ENCODE measurements at regions not wholly inside any gene's neighbourhood (a gene's known extent, or its start where the extent isn't known, plus 50 kb on each side); places are given as distances from the start of the nearest gene placed in this dataset.

GRCh38 chr1:30106125-30106524 lies 617.3 kb downstream of the MATN1 start:
- no peak overlapping the region for H3K4me3 Mint-ChIP-seq
- no peaks in the 10 kb centered on the region for H3K36me3 Mint-ChIP-seq (ENCODE audit: low read depth)
- H3K27ac Mint-ChIP-seq, result no peak overlapping the region
- peaks cover 14% of the 10 kb centered on the region for H3K4me1 Mint-ChIP-seq
- no peaks in the 10 kb centered on the region for H3K9me3 Mint-ChIP-seq
- H3K27me3 Mint-ChIP-seq (ENCODE audit: low read depth), result peaks cover 71% of the 10 kb centered on the region
- peak; percentile 59 to 66 (median 59) for TF ChIP-seq CTCF (IDR thresholded peaks at IDR 0.05; ENCODE audit: unreplicated experiment in 3 of 3)

DNA sequence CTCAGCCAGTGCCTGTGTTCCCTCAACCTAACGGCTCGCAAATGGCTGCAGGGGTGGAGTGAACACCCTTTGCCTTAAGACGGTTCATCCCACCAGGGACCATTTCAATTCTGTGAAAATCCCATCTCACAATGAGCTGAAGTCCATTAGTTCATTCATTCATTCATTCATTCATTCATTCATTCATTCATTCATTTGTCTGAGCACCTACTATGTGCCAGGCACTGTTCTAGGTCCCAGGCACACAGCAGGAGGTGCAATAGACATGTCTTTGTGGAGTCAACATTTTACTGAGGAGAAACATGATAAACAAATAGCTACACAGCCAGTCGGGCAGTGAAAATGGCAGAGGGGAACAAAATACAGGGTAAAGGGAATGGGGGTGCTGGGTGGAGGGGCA lies 618.8 kb downstream of the MATN1 start:
- no peak for TF ChIP-seq CTCF (IDR thresholded peaks at IDR 0.05; ENCODE audit: unreplicated experiment in 3 of 3)
- H3K4me1 Mint-ChIP-seq, result peaks cover 4% of the 10 kb centered on the region
- peaks cover 64% of the 10 kb centered on the region for H3K27me3 Mint-ChIP-seq (ENCODE audit: low read depth)
- H3K9me3 Mint-ChIP-seq, result no peaks in the 10 kb centered on the region
- no peak overlapping the region for H3K4me3 Mint-ChIP-seq
- no peak overlapping the region for H3K27ac Mint-ChIP-seq
- H3K36me3 Mint-ChIP-seq (ENCODE audit: low read depth), result no peaks in the 10 kb centered on the region

DNA sequence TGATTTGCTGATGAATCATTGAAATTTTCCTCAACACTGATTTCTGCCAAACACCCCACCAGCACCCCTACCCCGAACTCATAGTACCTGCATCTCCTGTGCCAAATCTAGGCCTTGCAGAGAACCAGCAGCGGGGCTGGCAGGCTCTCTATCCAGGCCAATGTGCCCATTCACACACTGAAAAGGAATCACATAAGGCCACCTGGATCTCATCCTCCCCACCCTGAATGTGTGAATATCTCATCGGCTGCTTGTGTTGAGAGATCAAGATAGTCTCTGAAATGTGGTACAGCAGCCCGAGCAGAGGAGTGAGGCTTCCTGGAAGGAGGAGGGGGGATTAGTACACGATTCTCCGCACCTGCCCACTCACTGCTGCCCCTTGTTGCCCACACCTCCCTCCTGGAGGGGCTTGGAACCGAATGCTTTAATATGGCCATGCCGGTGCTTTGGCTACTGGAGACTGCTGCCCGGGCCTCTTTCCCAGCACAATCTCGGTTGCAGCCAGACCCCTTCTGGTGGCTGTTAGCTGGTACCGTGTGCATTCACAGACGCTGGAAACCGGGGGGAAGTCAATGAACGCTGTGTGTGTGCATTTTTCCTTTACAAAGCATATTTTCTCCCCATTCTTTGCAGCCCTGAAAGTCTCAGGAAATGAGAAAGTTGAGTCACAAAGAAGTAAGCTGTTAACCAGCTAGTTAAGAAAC lies 619.5 kb downstream of the MATN1 start:
- TF ChIP-seq CTCF (IDR thresholded peaks at IDR 0.05; ENCODE audit: unreplicated experiment in 3 of 3), result no peak
- Mint-ChIP-seq H3K27me3 (ENCODE audit: low read depth) (peaks cover 60% of the 10 kb centered on the region), H3K36me3 (ENCODE audit: low read depth) (no peaks in the 10 kb centered on the region), H3K9me3 (no peaks in the 10 kb centered on the region), H3K27ac (no peak overlapping the region), H3K4me1 (peaks cover 4% of the 10 kb centered on the region), H3K4me3 (no peak overlapping the region)

DNA sequence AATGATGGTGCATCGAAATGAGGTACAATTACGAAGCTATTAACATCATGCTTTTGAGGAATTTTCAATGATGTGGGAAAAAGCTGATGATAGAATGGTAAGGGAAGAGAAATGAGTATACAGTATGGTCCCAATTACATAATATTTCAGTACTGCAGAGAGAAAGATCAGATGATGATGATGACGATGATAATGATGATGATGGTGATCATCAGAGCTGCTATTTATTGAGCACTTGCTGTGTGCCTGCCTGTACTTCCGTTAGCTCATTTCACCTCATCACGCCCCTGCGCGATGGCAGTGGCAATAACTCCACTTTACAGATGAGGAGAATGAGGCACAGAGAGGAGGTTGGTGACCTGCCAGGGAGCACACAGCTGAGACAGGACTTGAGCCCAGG lies 620.8 kb downstream of the MATN1 start:
- peaks cover 4% of the 10 kb centered on the region for H3K4me1 Mint-ChIP-seq
- no peak overlapping the region for H3K4me3 Mint-ChIP-seq
- no peaks in the 10 kb centered on the region for H3K36me3 Mint-ChIP-seq (ENCODE audit: low read depth)
- no peak overlapping the region for H3K27ac Mint-ChIP-seq
- peaks cover 3% of the 10 kb centered on the region for H3K9me3 Mint-ChIP-seq
- H3K27me3 Mint-ChIP-seq (ENCODE audit: low read depth), result peaks cover 51% of the 10 kb centered on the region
- no peak for TF ChIP-seq CTCF (IDR thresholded peaks at IDR 0.05; ENCODE audit: unreplicated experiment in 3 of 3)

- H3K27ac Mint-ChIP-seq, result no peak overlapping the region
- no peak overlapping the region for H3K4me3 Mint-ChIP-seq
- no peaks in the 10 kb centered on the region for H3K36me3 Mint-ChIP-seq (ENCODE audit: low read depth)
- no peak for TF ChIP-seq CTCF (IDR thresholded peaks at IDR 0.05; ENCODE audit: unreplicated experiment in 3 of 3)
- H3K9me3 Mint-ChIP-seq, result peaks cover 4% of the 10 kb centered on the region
- H3K27me3 Mint-ChIP-seq (ENCODE audit: low read depth), result peaks cover 43% of the 10 kb centered on the region
- H3K4me1 Mint-ChIP-seq, result peaks cover 4% of the 10 kb centered on the region
Observed at GRCh38 chr1:30101487-30102227, 621.7 kb downstream of the MATN1 start.
